NCI-H1092 treated with DMSO at 0.1 percent for 48 hours (cell line): ENCODE measurements at regions not wholly inside any gene's neighbourhood (a gene's known extent, or its start where the extent isn't known, plus 50 kb on each side); places are given as distances from the start of the nearest gene placed in this dataset.
"Not testable (repeated sequence)": the region's sequence is repeated elsewhere in the genome, so short reads cannot be mapped to it uniquely, and the experiment has no call there.

Experiments
- DNase-seq: peaks from one replicate; lab custom pipeline; 2025; lab: John Stamatoyannopoulos, UW

- DNase-seq, result no peak
Observed at GRCh38 chr11:96447208-96448110, 57.6 kb downstream of the JRKL start.

- no peak for DNase-seq
Observed at GRCh38 chr11:96448225-96448624, 58.4 kb downstream of the JRKL start.

- no peak for DNase-seq
Observed at GRCh38 chr11:96456111-96456510, 66.3 kb downstream of the JRKL start.

- no peak for DNase-seq
Observed at GRCh38 chr11:96459751-96460150, 69.9 kb downstream of the JRKL start.

GRCh38 chr11:96461871-96462270 lies 72.1 kb downstream of the JRKL start:
- DNase-seq, result no peak

- peak; percentile 89 for DNase-seq
Observed at GRCh38 chr11:96464700-96465307, 75.0 kb downstream of the JRKL start.

- DNase-seq, result no peak
Observed at GRCh38 chr11:96465512-96465911, 75.7 kb downstream of the JRKL start.

- no peak for DNase-seq
Observed at GRCh38 chr11:96466607-96467006, 76.8 kb downstream of the JRKL start.

GRCh38 chr11:96469776-96470175 lies 80.0 kb downstream of the JRKL start:
- DNase-seq, result no peak

- DNase-seq, result no peak
Observed at GRCh38 chr11:96470521-96470920, 80.7 kb downstream of the JRKL start.

GRCh38 chr11:96472085-96472484 lies 82.3 kb downstream of the JRKL start:
- DNase-seq, result no peak

GRCh38 chr11:96474263-96474662 lies 84.5 kb downstream of the JRKL start:
- DNase-seq, result no peak

- DNase-seq, result no peak
Observed at GRCh38 chr11:96481204-96481603, 91.4 kb downstream of the JRKL start.

GRCh38 chr11:96481771-96482170 lies 92.0 kb downstream of the JRKL start:
- DNase-seq, result no peak

GRCh38 chr11:96482193-96482592 lies 92.4 kb downstream of the JRKL start:
- DNase-seq, result no peak

- DNase-seq, result no peak
Observed at GRCh38 chr11:96483374-96483955, 93.7 kb downstream of the JRKL start.

GRCh38 chr11:96484361-96484760 lies 94.5 kb downstream of the JRKL start:
- DNase-seq, result no peak

- DNase-seq, result no peak
Observed at GRCh38 chr11:96486890-96487611, 97.2 kb downstream of the JRKL start.

- DNase-seq, result not testable (repeated sequence)
Observed at GRCh38 chr11:96488911-96489310, 99.1 kb downstream of the JRKL start.

GRCh38 chr11:96500440-96500839 lies 110.6 kb downstream of the JRKL start:
- DNase-seq, result no peak

GRCh38 chr11:96506041-96506440 lies 116.2 kb downstream of the JRKL start:
- no peak for DNase-seq

GRCh38 chr11:96506953-96507354 lies 117.1 kb downstream of the JRKL start:
- DNase-seq, result no peak
